WTC11 (cell line): ENCODE measurements at regions not wholly inside any gene's neighbourhood (a gene's known extent, or its start where the extent isn't known, plus 50 kb on each side); places are given as distances from the start of the nearest gene placed in this dataset.

Experiments
- ATAC-seq: fragments of 200-7000 bp; cut with Tn5 transposase; 2 replicates; pipeline ENCODE4 v1.10.0; 2021; ENCODE audit warnings: mild to moderate bottlenecking, moderate library complexity
- CTCF ChIA-PET: fragments of 300-600 bp; sonication (Branson Sonifier 250); formaldehyde crosslinking; loops from one replicate; lab custom pipeline; 2021; ENCODE audit warnings: antibody characterized with exemption; lab: Charles Lee
- POLR2A ChIA-PET: fragments of 350-600 bp; sonication (Branson Sonifier 250); formaldehyde crosslinking; loops from one replicate; lab custom pipeline; 2021; ENCODE audit warnings: antibody characterized with exemption; lab: Charles Lee
- DNase-seq: peaks from one replicate; pipeline ENCODE4 v3.0.0; 2021; ENCODE audit warnings: low spot score
- H3K27ac Mint-ChIP-seq: 2 replicates; pipeline ENCODE4 v1.8.0; 2021; ENCODE audit warnings: mixed read lengths
- H3K27me3 Mint-ChIP-seq: 2 replicates; pipeline ENCODE4 v1.8.0; 2021; ENCODE audit warnings: low read depth, mild to moderate bottlenecking, moderate library complexity, mixed read lengths
- H3K36me3 Mint-ChIP-seq: 2 replicates; pipeline ENCODE4 v1.8.0; 2021; ENCODE audit warnings: mixed read lengths
- H3K4me1 Mint-ChIP-seq: 2 replicates; pipeline ENCODE4 v1.8.0; 2022; ENCODE audit warnings: mixed read lengths
- H3K4me3 Mint-ChIP-seq: 2 replicates; pipeline ENCODE4 v1.8.0; 2021; ENCODE audit warnings: mild to moderate bottlenecking, moderate library complexity, mixed read lengths
- H3K9me3 Mint-ChIP-seq: 2 replicates; pipeline ENCODE4 v1.8.0; 2021; ENCODE audit warnings: mixed read lengths
- ARID4B ChIP-seq: sonication (generic); formaldehyde crosslinking; IDR thresholded peaks from 2 replicates; pipeline ENCODE4 v1.8.0; 2023; ENCODE audit warnings: missing genetic modification reagents, mild to moderate bottlenecking, borderline replicate concordance
- ATF1 ChIP-seq: sonication (generic); formaldehyde crosslinking; IDR thresholded peaks from 2 replicates; pipeline ENCODE4 v1.8.1; 2023; ENCODE audit warnings: mild to moderate bottlenecking, moderate library complexity, missing genetic modification reagents
- EMX1 ChIP-seq: fragments of 250-450 bp; sonication (Bioruptor Pico); IDR thresholded peaks from 2 replicates; pipeline ENCODE4 v1.8.0; 2021; ENCODE audit warnings: mild to moderate bottlenecking
- FOXK1 ChIP-seq: sonication (generic); formaldehyde crosslinking; IDR thresholded peaks from 2 replicates; pipeline ENCODE4 v1.8.0; 2022; ENCODE audit warnings: mild to moderate bottlenecking, moderate library complexity, missing genetic modification reagents
- GTF2I ChIP-seq: fragments of 250-450 bp; sonication (Bioruptor Pico); conservative IDR thresholded peaks from 2 replicates; pipeline ENCODE4 v1.4.0; 2021; ENCODE audit warnings: mild to moderate bottlenecking
- HMGA2 ChIP-seq: fragments of 250-450 bp; sonication (Bioruptor Pico); IDR thresholded peaks from 2 replicates; pipeline ENCODE4 v1.4.0; 2021; ENCODE audit warnings: mild to moderate bottlenecking, moderate library complexity
- NFYB ChIP-seq: sonication (generic); formaldehyde crosslinking; conservative IDR thresholded peaks from 2 replicates; pipeline ENCODE4 v1.8.0; 2022; ENCODE audit warnings: low read depth, missing genetic modification reagents
- NR2C2 ChIP-seq: sonication (generic); formaldehyde crosslinking; IDR thresholded peaks from 2 replicates; pipeline ENCODE4 v1.8.0; 2022; ENCODE audit warnings: mild to moderate bottlenecking, missing genetic modification reagents
- RELA ChIP-seq: sonication (generic); formaldehyde crosslinking; IDR thresholded peaks from 2 replicates; pipeline ENCODE4 v1.8.1; 2022; ENCODE audit warnings: missing genetic modification reagents, mild to moderate bottlenecking, borderline replicate concordance
- TP53 ChIP-seq: sonication (generic); formaldehyde crosslinking; IDR thresholded peaks from 2 replicates; pipeline ENCODE4 v1.8.1; 2023; ENCODE audit warnings: mild to moderate bottlenecking, missing genetic modification reagents
- ZNF219 ChIP-seq: sonication (generic); formaldehyde crosslinking; IDR thresholded peaks from 2 replicates; pipeline ENCODE4 v1.8.0; 2023; ENCODE audit warnings: missing genetic modification reagents, mild to moderate bottlenecking, borderline replicate concordance
- ZNF512 ChIP-seq: sonication (generic); formaldehyde crosslinking; IDR thresholded peaks from 2 replicates; pipeline ENCODE4 v1.8.1; 2022; ENCODE audit warnings: missing genetic modification reagents, borderline replicate concordance
- TF ChIP-seq, protein P1 (sequence below): sonication (generic); formaldehyde crosslinking; IDR thresholded peaks from 2 replicates; pipeline ENCODE4 v1.8.0; 2022; ENCODE audit warnings: mild to moderate bottlenecking, missing genetic modification reagents
- TF ChIP-seq, protein P2 (sequence below): fragments of 250-450 bp; sonication (Bioruptor Pico); IDR thresholded peaks from 2 replicates; pipeline ENCODE4 v1.9.0; 2021; ENCODE audit warnings: mild to moderate bottlenecking
- TF ChIP-seq, protein P3 (sequence below): fragments of 250-450 bp; sonication (Bioruptor Pico); IDR thresholded peaks from 2 replicates; pipeline ENCODE4 v1.9.0; 2021; ENCODE audit warnings: mild to moderate bottlenecking
- TF ChIP-seq, protein P4 (sequence below): sonication (generic); formaldehyde crosslinking; IDR thresholded peaks from 2 replicates; pipeline ENCODE4 v1.8.0; 2022; ENCODE audit warnings: missing genetic modification reagents

GRCh38 chr18:25862881-25863600 lies 227.4 kb downstream of the SS18 start (continued):
- TF ChIP-seq ARID4B (CRISPR knock-in tag) (no peak), ATF1 (CRISPR knock-in tag) (no peak), ZNF219 (no peak)
- TF ChIP-seq, all 79 proteins: peak for 0

GRCh38 chr18:25853691-25854433 lies 236.6 kb downstream of the SS18 start:
- H3K9me3 Mint-ChIP-seq = no peaks in the 10 kb centered on the region
- H3K4me3 Mint-ChIP-seq = no peak overlapping the region
- ATAC-seq = no peak
- POLR2A ChIA-PET = no interaction called here
- H3K27ac Mint-ChIP-seq = no peak overlapping the region
- no peaks in the 10 kb centered on the region; the same call in 1 of the 2 replicates for H3K27me3 Mint-ChIP-seq
- DNase-seq = no peak
- H3K4me1 Mint-ChIP-seq = no peaks in the 10 kb centered on the region
- CTCF ChIA-PET = interaction anchor here (0.6 to 0.7 kb wide), 2 partner anchors 22 to 55 kb away, joined by 3 to 5 read pairs; no protein-coding TSS in a partner anchor
- no peaks in the 10 kb centered on the region for H3K36me3 Mint-ChIP-seq
- no peak for TF ChIP-seq EMX1 (CRISPR knock-in tag)
- TF ChIP-seq, protein P1, sequence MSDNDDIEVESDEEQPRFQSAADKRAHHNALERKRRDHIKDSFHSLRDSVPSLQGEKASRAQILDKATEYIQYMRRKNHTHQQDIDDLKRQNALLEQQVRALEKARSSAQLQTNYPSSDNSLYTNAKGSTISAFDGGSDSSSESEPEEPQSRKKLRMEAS = no peak
- no peak for TF ChIP-seq NFYB (CRISPR knock-in tag)
- no peak for TF ChIP-seq ZNF512
- no peak for TF ChIP-seq FOXK1 (CRISPR knock-in tag)
- TF ChIP-seq TP53 (CRISPR knock-in tag) = no peak
- TF ChIP-seq, protein P2, sequence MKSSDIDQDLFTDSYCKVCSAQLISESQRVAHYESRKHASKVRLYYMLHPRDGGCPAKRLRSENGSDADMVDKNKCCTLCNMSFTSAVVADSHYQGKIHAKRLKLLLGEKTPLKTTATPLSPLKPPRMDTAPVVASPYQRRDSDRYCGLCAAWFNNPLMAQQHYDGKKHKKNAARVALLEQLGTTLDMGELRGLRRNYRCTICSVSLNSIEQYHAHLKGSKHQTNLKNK (CRISPR knock-in tag) = no peak
- TF ChIP-seq, protein P3, sequence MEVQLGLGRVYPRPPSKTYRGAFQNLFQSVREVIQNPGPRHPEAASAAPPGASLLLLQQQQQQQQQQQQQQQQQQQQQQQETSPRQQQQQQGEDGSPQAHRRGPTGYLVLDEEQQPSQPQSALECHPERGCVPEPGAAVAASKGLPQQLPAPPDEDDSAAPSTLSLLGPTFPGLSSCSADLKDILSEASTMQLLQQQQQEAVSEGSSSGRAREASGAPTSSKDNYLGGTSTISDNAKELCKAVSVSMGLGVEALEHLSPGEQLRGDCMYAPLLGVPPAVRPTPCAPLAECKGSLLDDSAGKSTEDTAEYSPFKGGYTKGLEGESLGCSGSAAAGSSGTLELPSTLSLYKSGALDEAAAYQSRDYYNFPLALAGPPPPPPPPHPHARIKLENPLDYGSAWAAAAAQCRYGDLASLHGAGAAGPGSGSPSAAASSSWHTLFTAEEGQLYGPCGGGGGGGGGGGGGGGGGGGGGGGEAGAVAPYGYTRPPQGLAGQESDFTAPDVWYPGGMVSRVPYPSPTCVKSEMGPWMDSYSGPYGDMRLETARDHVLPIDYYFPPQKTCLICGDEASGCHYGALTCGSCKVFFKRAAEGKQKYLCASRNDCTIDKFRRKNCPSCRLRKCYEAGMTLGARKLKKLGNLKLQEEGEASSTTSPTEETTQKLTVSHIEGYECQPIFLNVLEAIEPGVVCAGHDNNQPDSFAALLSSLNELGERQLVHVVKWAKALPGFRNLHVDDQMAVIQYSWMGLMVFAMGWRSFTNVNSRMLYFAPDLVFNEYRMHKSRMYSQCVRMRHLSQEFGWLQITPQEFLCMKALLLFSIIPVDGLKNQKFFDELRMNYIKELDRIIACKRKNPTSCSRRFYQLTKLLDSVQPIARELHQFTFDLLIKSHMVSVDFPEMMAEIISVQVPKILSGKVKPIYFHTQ (CRISPR knock-in tag) = no peak
- TF ChIP-seq, all 79 proteins: peak for 0

- H3K4me1 Mint-ChIP-seq = peaks cover 11% of the 10 kb centered on the region
These were observed 246.6 kb downstream of the SS18 start for GRCh38 chr18:25843791-25844190.

More at GRCh38 chr18:25843791-25844190, 246.6 kb downstream of the SS18 start:
- peaks cover 4% of the 10 kb centered on the region; the same call in 1 of the 2 replicates for H3K9me3 Mint-ChIP-seq
- POLR2A ChIA-PET = no interaction called here
- no peak overlapping the region for H3K27ac Mint-ChIP-seq
- no peak for TF ChIP-seq GTF2I (CRISPR knock-in tag)
- TF ChIP-seq, protein P4, sequence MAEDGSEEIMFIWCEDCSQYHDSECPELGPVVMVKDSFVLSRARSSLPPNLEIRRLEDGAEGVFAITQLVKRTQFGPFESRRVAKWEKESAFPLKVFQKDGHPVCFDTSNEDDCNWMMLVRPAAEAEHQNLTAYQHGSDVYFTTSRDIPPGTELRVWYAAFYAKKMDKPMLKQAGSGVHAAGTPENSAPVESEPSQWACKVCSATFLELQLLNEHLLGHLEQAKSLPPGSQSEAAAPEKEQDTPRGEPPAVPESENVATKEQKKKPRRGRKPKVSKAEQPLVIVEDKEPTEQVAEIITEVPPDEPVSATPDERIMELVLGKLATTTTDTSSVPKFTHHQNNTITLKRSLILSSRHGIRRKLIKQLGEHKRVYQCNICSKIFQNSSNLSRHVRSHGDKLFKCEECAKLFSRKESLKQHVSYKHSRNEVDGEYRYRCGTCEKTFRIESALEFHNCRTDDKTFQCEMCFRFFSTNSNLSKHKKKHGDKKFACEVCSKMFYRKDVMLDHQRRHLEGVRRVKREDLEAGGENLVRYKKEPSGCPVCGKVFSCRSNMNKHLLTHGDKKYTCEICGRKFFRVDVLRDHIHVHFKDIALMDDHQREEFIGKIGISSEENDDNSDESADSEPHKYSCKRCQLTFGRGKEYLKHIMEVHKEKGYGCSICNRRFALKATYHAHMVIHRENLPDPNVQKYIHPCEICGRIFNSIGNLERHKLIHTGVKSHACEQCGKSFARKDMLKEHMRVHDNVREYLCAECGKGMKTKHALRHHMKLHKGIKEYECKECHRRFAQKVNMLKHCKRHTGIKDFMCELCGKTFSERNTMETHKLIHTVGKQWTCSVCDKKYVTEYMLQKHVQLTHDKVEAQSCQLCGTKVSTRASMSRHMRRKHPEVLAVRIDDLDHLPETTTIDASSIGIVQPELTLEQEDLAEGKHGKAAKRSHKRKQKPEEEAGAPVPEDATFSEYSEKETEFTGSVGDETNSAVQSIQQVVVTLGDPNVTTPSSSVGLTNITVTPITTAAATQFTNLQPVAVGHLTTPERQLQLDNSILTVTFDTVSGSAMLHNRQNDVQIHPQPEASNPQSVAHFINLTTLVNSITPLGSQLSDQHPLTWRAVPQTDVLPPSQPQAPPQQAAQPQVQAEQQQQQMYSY (CRISPR knock-in tag) = no peak
- TF ChIP-seq RELA (CRISPR knock-in tag) = no peak
- TF ChIP-seq, protein P1 = no peak
- TF ChIP-seq NR2C2 (CRISPR knock-in tag) = no peak
- TF ChIP-seq HMGA2 (CRISPR knock-in tag) = no peak
- ATAC-seq = no peak
- peaks cover 2% of the 10 kb centered on the region; the same call in 1 of the 2 replicates for H3K27me3 Mint-ChIP-seq
- no peaks in the 10 kb centered on the region for H3K36me3 Mint-ChIP-seq
- CTCF ChIA-PET = no interaction called here
- no peak overlapping the region for H3K4me3 Mint-ChIP-seq
- DNase-seq = no peak
